ENCODE measurements at regions not wholly inside any gene's neighbourhood (a gene's known extent, or its start where the extent isn't known, plus 50 kb on each side); places are given as distances from the start of the nearest gene placed in this dataset.
"Not testable (repeated sequence)": the region's sequence is repeated elsewhere in the genome, so short reads cannot be mapped to it uniquely, and the experiment has no call there.

DNA sequence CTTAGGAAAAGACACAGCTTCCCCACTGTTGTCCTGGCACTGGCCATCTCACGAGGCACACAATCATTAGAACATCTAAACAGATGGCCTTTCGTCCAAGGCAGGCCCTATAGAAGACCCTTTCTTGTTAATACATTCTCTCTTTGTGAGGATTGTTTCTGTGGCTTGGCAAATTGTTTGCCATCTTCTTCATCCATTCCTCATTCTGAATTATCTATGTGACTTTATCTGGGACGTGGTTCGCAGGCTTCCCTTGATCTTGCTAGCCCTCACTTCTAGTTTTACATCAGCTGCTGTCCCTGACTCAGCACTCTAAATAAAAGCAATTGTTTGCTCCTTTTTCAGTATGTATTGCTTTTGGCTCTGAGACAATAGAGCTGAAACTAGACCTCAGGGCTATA, 101.1 kb upstream of the ZC3H11B start:
- DNase-seq, result no peak

DNA sequence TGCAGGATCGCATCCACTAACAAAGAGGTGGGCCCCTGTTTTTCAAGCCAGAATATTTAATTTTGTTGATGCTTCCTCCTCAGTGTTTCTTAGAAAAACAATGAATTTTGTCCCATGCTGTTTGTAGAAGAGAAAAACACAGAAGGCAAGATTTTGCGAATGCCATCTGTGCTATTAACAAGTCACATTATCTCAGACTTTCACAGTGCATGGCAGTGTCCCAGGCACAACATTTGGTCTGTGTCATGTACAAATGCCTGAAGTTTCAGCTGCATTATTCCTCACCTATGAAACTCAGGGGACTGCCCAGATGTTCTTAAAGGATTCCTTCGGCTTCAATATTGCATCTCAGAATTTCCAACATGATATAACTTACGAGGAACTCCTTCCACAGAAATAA, 99.6 kb upstream of the ZC3H11B start:
- DNase-seq, result no peak

DNA sequence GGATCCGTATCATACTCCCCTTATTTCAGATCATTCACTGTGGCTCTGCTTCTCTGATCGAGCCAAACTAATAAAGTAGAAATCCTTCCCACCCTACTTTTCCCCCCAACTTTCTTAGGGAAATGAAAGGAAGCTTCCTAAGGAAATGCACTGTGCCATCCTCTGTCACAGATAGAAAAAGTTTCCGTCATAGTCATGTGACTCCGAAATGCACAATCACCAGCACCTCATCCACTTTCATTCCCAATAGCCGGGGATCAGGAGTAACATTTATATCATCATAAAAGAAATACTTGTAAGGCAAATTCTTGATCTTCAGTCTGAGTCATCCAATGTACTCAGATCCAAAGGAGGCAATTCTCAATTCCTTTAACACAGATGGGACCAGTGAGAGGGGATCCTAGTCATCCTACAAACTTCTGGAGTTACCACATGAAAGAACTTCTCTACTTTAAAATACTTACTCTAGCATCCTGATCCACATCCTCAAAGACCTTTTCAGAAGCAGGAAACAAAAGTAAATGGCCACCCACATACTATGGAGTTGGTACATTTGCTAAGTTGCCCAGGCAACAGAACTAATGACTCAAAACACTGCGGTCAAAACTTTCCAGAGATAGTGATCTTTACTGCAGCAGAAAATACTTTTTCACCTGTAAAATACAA, 97.8 kb upstream of the ZC3H11B start:
- peak; percentile 33 for DNase-seq

DNA sequence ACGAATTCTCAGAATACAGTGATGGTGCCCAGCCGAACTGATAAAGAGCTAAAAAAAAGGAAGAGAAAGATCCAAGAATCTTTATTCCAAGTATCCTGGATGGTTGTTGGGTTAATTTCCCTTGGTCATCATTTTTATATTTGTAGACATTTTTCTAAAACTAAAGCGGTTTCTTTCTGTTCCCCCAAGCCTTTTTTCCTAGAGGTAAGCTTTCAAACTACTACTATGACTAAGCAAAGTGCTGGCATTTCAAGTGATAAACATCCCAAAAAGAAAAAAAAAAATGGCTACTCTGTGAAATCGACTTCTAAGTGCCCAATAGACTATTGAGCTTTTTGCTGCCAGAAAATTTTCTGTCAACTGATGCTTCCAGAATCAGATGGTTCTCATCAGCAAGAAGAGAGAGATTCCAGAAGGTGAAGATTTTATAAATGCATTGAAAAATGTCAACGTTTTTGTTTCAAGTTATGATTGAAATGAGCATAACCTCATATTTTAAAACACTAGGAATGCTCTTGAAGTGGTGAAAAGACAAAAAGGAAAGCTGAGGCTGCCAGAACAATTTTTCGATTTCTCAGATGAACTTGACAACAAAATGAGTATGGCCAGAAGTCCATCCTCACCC, 96.1 kb upstream of the ZC3H11B start:
- no peak for DNase-seq

DNA sequence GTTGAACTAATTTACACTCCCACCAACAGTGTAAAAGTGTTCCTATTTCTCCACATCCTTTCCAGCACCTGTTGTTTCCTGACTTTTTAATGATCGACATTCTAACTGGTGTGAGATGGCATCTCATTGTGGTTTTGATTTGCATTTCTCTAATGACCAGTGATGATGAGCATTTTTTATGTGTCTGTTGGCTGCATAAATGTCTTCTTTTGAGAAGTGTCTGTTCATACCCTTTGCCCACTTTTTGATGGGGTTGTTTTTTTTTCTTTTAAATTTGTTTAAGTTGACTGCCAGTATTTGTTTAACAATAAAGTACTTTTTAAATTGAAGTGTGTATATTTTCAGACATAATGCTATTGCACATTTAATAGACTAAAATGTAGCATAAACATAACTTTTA, 95.0 kb upstream of the ZC3H11B start:
- DNase-seq, result not testable (repeated sequence)

DNA sequence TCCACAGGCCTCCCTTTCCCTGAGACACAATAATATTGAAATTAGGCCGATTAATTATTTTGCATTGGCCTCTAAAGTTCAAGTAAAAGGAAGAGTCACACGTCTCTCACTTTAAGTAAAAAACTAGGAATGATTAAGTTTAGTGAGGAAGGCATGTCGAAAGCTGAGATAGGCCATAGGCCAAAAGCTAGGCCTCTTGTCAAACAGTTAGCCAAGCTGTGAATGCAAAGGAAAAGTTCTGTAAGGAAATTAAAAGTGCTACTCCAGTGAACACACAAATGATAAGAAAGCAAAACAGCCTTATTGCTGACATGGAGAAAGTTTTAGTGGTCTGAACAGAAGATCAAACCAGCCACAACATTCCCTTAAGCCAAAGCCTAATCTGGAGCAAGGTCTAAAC, 91.4 kb upstream of the ZC3H11B start:
- DNase-seq, result not testable (repeated sequence)

DNA sequence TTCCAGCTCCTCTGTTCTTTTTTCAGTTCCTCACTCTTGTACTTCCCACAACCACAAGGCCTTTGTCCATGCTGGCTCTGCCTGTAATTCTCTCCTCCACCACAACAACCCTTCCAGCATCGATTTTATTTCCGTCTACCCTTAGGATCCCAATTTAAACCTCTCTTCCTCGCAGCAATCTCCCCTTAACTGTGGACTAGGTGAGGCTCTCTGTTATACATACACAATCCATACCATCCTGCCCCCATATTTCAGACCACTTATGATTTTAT, 90.4 kb upstream of the ZC3H11B start:
- no peak for DNase-seq

DNA sequence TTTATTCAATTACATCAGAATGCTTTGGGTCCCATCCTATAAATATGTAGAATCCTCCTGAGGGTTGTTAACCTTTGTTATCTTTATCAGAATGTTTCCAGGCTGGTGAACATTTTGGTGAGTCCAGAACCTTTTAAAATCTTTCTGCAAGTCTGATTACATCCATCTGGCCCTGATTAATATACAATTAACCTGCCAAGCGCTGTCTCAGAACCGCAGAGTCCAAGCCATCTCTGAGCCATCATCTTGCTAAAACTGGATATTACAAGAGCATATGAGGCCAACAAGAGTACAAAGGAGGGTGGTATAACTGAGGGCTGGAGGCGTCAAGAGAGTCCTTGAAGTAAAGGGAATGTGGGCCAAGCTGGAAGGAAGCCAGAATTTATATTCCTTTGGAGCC, 88.6 kb upstream of the ZC3H11B start:
- DNase-seq, result no peak

DNA sequence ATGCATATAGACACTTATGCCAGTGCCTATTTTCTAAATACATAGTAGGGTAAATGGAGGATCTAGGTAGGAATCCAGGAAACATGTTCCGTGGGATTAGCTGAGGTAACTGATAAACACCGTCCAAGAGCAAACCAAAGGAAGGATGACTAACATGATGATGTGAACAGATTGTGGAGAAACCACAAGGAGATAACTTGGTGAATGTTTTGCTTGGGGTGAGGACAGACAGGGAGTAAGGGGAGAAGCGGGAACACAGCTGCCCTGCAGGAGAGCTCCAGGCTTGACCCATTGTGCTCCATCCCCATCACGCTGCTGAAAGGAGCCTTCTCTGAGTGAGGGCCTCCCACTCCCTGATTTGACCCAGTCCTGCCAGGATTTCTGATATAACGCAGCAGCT, 87.0 kb upstream of the ZC3H11B start:
- DNase-seq, result no peak

DNA sequence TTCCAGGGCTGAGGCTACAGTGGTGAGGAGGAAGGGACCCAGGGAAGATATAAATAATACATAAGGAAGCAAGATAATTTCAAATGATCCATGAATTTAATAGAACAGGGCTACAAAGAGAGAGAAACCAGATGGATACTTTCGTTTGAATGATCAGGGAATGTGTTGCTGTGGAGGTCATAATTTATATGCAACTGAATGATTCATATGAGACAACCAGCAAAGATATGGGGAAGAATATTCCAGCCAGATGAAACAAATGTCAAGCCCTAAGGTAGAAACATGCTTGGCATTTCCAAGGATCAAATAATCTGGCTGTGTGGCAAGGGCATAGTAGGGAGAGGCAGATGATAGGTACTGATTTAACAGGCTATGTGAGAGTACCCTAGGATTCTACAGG, 84.8 kb upstream of the ZC3H11B start:
- DNase-seq, result no peak

DNA sequence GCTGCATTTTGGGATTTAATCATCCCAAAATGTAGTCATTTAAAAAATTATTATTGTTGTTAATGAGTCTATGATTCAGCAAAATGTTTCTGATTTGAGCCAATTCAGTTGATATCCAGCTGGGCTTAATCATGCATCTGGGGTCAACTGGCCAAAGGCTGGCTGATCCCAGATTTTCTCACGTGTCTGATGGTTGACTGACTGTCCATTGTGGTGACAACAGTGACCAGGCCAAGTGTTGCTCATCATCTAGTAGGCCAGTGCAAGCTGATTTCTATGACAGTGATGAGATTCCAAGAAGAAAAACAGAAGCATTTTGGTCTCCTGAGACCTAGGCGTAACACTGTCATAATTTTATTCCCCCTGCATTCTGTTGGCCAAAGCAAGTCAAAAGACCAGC, 80.1 kb upstream of the ZC3H11B start:
- DNase-seq, result no peak

DNA sequence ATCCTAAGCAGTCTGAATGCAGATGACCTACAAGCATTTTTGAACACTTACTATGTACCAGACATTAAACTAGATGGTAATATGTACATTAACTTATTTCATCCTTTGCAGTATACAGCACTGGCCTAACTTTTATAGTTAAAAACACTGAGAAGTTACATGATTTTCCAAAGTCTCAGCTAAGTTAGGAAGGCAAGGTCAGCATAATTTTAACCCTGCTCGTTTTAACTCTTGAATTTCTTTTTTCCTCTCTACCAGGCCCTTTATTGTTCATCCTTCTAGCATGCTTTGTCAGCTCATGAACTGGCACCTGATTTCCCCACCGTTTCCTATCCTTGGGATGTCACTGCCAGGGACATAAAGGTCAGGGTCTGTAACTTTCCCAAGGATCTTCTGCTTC, 76.9 kb upstream of the ZC3H11B start:
- no peak for DNase-seq

DNA sequence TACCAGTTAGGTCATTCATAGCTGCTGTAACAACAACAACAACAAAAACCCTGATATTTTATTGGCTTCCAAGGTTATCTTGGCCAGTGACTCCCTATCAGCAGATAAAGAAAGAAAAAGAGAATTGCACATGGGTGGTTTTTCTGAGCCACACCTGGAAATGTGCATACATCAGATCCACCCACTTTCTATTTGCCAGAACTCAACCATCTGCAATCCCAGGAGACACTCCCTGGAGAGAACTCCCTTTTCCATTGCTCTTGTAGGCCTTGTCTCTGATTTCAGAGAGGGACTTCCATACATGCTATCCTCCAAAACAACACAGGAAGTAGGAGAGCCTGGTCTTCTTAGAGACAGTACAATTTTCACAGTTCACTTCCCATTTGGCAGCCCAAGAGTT, 74.9 kb upstream of the ZC3H11B start:
- DNase-seq, result no peak

DNA sequence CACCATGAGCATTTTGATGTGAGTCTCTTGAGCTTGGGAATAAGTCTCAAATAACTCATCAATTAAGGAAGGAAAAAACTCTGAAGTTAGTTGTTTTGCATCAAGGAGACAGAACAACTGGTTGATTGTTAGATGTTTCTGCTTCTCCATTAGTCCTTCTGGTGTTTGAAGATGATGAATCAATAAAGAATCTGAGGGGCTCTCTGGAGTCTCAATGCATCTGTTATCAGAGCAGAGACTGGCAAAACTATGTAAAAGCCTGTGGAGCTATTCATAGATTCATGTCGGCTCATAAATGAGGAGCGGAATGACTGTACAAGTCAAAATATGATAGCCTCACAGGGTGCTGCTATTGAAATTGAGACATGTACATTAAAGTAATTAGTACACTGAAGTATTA, 73.3 kb upstream of the ZC3H11B start:
- no peak for DNase-seq

DNA sequence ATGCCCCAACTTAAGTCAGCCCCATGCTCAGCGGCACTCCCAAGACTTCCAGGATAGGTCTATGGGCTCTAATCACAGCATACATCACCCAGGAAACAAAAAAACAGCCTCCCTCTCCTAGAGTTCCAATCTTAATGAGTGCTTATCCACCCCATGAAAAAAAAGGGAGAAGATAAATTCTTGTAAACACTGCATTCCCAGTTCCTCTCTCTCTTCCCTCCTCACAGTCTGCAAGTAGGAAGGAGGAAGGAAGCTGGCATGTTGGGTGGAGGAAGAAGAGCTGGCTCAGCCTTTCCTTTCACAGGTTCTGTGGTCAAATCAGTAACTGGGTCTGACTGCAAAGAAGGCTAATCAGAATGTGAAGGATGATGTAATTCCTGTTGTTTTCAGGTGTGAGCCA, 69.9 kb upstream of the ZC3H11B start:
- DNase-seq, result no peak

DNA sequence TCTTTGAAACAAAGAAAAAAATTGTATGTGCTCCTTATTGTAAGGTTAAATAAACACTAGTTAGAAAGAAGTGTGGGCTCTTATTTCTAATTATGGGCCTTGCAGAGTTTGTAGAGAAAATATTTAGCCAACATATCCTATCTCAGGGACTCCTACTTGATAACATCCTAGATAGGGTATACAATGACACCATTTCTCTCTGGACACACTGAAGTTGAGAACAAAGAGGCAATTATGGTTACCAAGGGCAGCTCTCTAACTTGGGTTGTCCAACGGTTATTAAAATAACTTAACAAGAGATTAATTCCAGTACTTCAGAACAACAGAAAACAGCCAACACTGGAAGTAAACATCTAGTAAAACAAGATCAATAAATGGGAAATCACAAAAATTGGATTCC, 69.0 kb upstream of the ZC3H11B start:
- no peak for DNase-seq

DNA sequence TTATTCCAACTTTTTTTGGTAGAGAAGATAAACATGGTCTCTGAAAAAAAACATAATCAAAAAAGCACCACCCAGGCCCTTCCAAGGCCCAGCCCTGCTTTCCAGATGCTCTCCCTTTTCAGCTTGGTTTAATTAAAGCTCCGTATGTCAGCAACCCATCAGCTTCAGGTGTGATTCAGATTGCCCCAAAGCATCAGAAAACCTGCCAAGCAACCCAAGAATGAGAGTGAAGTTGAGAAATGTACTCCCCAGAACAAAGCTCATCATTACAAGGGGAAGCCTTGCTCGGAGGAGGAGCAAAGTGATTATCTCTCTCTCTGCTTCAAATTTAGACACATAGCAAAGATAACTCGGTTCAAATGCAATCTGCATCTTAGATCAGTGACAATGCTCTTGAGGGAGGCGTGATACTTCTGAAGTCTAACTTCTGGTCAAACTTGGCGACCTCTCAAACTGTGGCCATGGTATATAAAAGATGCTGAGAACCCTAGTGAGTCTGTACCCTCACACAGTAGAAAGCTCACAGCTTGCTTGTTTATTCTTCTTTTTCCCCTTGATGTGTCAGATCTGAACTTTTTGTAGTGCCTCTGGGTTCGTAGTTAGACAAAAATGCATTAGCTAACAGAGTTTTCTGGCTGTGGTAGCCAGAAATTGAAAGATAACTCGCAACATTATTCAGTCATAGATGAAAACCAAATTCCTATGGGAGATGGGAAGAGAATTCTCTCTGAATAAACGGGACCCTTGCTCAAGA, 63.3 kb upstream of the ZC3H11B start:
- DNase-seq, result no peak

DNA sequence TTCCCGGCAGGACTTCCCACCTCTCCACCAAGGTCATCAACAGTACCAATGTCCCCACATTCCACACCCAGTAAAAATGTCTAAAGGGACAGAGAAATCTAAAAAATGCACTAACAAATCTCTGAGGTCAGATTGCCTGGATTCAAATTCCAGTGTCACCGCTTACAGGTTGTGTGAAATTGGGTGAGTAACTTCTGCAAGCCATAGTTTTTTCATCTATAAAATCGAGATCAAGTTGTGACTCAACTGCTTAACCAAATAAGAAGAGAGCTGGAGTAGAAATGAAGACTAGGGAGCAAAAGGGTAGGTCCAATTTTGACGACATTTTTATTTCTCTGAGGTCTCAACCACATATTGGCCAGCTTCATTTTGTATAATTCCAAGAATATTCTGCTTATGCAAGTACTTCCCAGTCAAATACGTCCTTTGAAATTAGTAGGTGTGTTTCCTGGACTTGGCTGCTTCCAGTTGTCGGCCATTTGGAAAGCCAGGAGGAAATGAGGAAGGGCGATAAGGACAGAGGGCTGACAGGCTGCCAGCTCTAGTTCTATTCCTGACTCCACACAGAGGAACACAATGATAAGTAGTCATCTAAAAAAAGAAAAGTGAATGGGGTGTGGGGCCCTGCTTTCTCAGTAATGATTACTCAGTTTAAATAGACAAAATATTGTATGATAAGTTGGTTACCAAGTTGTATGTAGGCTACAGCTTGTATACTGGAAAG, 57.7 kb upstream of the ZC3H11B start:
- DNase-seq, result no peak

DNA sequence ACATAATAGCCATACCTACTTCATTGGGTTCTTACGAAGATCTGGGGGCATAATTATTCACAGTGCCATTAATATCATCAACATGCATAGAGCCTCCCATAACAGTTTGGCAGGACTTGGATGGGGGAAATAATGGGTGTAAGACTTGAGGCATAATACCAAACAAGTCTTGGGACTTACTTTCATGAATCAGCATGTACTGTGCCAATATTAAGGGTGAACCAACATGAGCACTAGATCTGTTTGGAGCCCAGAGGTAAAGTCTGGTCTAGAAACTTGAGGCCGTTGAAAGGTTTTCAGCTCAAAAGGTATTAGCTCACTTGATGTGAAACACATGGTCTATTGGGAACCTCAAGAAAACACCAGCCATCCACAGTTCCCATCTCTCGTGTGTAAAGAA, 56.7 kb upstream of the ZC3H11B start:
- no peak for DNase-seq

DNA sequence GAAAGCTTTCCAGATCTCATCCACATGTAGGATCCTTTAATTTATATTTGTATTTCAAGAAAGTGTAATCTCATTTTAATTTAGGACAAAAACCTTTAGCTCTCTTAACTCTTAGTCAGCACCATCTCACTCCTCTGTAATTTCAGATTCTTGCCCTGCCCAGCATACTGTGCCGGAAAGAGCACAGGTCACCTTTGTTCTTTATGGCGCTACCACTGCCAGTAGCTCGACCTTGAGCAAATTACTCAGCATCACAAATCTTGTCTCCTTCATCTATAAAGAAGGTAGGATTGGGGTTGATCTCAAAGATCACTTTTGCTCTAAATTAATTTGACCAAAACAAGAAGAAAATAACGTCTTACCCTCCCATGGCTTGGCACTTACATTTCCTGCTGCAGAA, 56.1 kb upstream of the ZC3H11B start:
- DNase-seq, result no peak

DNA sequence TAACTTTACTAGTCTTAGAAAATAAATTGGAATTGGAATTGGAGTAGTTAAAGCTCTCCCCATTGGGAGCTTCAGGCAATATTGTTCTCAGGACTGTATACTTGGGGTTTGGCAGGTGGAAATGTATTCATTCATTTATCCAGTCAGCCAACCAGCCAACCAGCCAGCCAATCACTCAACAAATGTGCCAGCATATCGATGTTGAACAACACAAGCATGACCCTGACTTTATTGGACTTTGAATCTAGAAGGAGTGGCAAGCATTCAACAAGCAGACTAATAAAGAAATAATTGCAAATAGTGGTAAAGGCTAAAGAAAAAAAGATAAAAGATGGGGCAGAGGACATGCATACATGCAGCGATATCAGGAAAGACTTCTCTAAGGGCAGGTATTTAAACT, 55.5 kb upstream of the ZC3H11B start:
- no peak for DNase-seq

DNA sequence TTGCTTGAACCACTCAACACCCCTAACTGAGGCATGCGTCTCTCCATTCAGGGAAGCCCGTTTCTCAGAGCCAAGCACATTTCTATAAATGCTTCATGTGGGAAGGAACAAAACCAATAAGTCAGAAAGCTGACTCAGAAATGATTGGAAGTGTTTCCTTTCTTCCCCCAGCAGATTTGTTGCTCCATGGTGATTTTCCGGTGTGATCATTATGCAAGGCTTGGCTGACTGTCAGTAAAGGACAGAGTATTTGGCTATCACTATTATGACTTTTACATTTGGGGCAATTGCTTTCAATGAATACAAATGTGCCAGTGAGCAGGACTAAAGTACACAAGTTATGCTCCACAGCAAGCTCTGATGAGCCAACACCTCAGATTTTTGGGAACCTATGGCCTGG, 53.3 kb upstream of the ZC3H11B start:
- DNase-seq, result no peak

DNA sequence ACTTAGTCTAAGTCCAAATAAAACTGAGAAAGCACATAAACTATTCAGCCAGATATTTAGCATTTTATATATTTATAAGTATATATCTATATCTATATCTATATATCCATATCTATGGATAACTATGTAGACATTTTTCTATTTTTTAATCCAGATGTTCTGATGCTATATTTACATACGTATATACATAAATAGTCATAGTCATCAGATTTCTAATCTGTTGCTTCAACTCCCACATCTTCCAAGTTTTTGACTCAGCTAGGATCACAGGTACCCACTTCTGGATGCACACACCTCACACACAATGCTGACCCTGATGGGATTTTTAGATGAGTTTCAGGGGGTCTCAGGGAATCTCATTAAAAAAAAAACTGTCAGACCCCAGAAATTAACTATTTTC, 52.2 kb upstream of the ZC3H11B start:
- DNase-seq, result no peak

Measured in activated CD4-positive, alpha-beta T cell treated with anti-CD3 and anti-CD28 coated beads, Interleukin-10, Interleukin-2, amounts not matched to agents 100 ng/mL and 50 ng/mL, durations not matched to agents 16 hours and 8 hours (primary cell).